ENCODE measurements at regions not wholly inside any gene's neighbourhood (a gene's known extent, or its start where the extent isn't known, plus 50 kb on each side); places are given as distances from the start of the nearest gene placed in this dataset.

- TF ChIP-seq ZNF281 (CRISPR knock-in tag; IDR thresholded peaks at IDR 0.05; ENCODE audit: borderline replicate concordance) (no peak), ZNF644 (CRISPR knock-in tag; IDR thresholded peaks at IDR 0.05; ENCODE audit: low read depth) (no peak)
These were observed 156.7 kb upstream of the LRFN2 start (continued) for GRCh38 chr6:40743690-40744446.

DNA sequence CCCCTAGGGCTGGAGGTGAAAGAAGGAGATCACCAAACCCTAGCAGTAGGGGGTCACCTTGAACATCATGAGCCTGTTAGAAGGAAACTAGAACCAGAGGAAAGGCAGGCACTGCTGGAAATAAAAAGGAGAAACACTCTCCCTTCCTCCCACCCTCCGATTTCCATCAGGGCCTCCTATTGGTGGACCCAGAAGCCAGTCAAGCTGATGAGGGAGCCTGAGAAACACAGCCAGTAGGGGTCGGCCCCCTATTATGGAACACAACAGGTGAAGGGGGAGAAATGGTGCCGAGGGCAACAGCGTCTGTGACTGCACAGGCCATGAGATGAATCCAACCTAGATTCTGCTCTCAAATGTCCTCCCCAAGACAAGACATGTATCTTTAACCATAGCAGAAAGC, 156.1 kb upstream of the LRFN2 start:
- CTCF ChIA-PET (ENCODE audit: low intra/inter-chr PET ratio, low total read pairs), result no interaction called here
- WGBS (ENCODE audit: low lambda C conversion rate), result 29% methylated on average over 4 of the region's 4 CpGs
- in situ Hi-C loops (cut with HindIII; ENCODE audit: extremely low pct_ligation_motif_present, low pct_unique_long_range_greater_than_20kb), result no loop called here
- H3K4me3 ChIP-seq (replicated peaks in 1 of 3; ENCODE audit: insufficient read depth in 1 of 3, low read depth in 2 of 3, low read length in 3 of 3), result no peak overlapping the region
- no peak; the same call in 2 of the 3 replicates for ATAC-seq
- no peak for FAIRE-seq
- no peaks in the 10 kb centered on the region for H3K79me2 ChIP-seq (ENCODE audit: insufficient read depth, low read length)
- no peaks in the 10 kb centered on the region for H3K36me3 ChIP-seq (replicated peaks in 1 of 2; ENCODE audit: control insufficient read depth in 1 of 2, insufficient read depth in 2 of 2, low read length in 2 of 2)
- TF ChIP-seq SOX5 (CRISPR knock-in tag; IDR thresholded peaks at IDR 0.05; ENCODE audit: borderline replicate concordance) (no peak), NFYC (CRISPR knock-in tag; IDR thresholded peaks at IDR 0.05) (0 out of 2 replicates have a peak, but pooled peaks have one; percentile 47)
- no TSS peak for BruUV-seq (replicated peaks)
- no peak overlapping the region for H2AFZ ChIP-seq (ENCODE audit: low read length)
- no peak overlapping the region for H3K9ac ChIP-seq (ENCODE audit: insufficient read depth, low read depth, low read length)
- POLR2A ChIA-PET, result no interaction called here
- H3K4me1 ChIP-seq (ENCODE audit: insufficient read depth, low read length), result no peaks in the 10 kb centered on the region
- peaks cover 1 to 37% of the 10 kb centered on the region in 2 experiments; a peak in 4 of 5 replicates for H3K27me3 ChIP-seq (ENCODE audit: control insufficient read depth in 1 of 2, insufficient read depth in 2 of 2, low read length in 2 of 2)
- no peak overlapping the region for H3K27ac ChIP-seq (ENCODE audit: extremely low read length, insufficient read depth, low read length)
- no peak for DNase-seq (ENCODE audit: low spot score)
- H3K9me3 ChIP-seq (ENCODE audit: low read length), result no peaks in the 10 kb centered on the region
- intact Hi-C loops (cut with micrococcal nuclease; ENCODE audit: unreplicated experiment), result no loop called here
- H4K20me1 ChIP-seq (ENCODE audit: insufficient read depth, low read length), result no peaks in the 10 kb centered on the region; the same call in 1 of the 2 replicates
- H3K4me2 ChIP-seq (ENCODE audit: low read depth, low read length), result no peak overlapping the region
